ENCODE measurements at regions not wholly inside any gene's neighbourhood (a gene's known extent, or its start where the extent isn't known, plus 50 kb on each side); places are given as distances from the start of the nearest gene placed in this dataset.

- no peaks in the 10 kb centered on the region for H4K20me1 ChIP-seq (ENCODE audit: control insufficient read depth, extremely low read depth, insufficient read depth, low read length)
- H2AFZ ChIP-seq (ENCODE audit: control insufficient read depth, low read length): no peak overlapping the region
- H3K4me2 ChIP-seq (ENCODE audit: control insufficient read depth, extremely low read depth, insufficient read depth, low read depth, low read length): no peak overlapping the region
- FAIRE-seq (no peak), DNase-seq (ENCODE audit: low read depth, low spot score) (no peak)
- H3K9me3 ChIP-seq (ENCODE audit: control insufficient read depth, low read depth, low read length): no peaks in the 10 kb centered on the region
- no peak overlapping the region for H3K4me3 ChIP-seq (ENCODE audit: control insufficient read depth in 2 of 3, extremely low read depth in 1 of 3, insufficient read depth in 2 of 3, low read depth in 1 of 3, low read length in 3 of 3)
- no peaks in the 10 kb centered on the region for H3K9me1 ChIP-seq (ENCODE audit: control insufficient read depth, extremely low read depth, insufficient read depth, low read length)
- no peak overlapping the region for H3K9ac ChIP-seq (ENCODE audit: control insufficient read depth, extremely low read depth, insufficient read depth, low read length)
- H3K36me3 ChIP-seq (ENCODE audit: control insufficient read depth in 2 of 2, extremely low read depth in 1 of 2, insufficient read depth in 2 of 2, low read length in 2 of 2): no peaks in the 10 kb centered on the region
- TF ChIP-seq EZH2 (IDR thresholded peaks at IDR 0.05; ENCODE audit: low read length) (no peak), CTCF (optimal IDR thresholded peaks at IDR 0.05 in 1 of 3, IDR thresholded peaks at IDR 0.05 in 1 of 3, conservative IDR thresholded peaks at IDR 0.05 in 1 of 3; ENCODE audit: extremely low read depth in 1 of 3, insufficient read depth in 2 of 3, low read length in 3 of 3) (no peak)
- dilution Hi-C loops (cut with MboI; ENCODE audit: extremely low pct_ligation_motif_present, low sequenced_read_pairs): no loop called here
- no peaks in the 10 kb centered on the region for H3K4me1 ChIP-seq (ENCODE audit: control insufficient read depth, extremely low read depth, insufficient read depth, low read length)
- no peak overlapping the region for H3K27ac ChIP-seq (ENCODE audit: control insufficient read depth, insufficient read depth, low read length)
- H3K79me2 ChIP-seq (ENCODE audit: control insufficient read depth, insufficient read depth, low read length): no peaks in the 10 kb centered on the region
- H3K27me3 ChIP-seq (ENCODE audit: control insufficient read depth, extremely low read depth, insufficient read depth, low read length): peaks cover 4% of the 10 kb centered on the region
These were observed 256.1 kb downstream of the PAX3 start for GRCh38 chr2:222042666-222043065.

GRCh38 chr2:222040333-222040732 is 258.5 kb downstream of the PAX3 start:
- Histone ChIP-seq H4K20me1 (ENCODE audit: control insufficient read depth, extremely low read depth, insufficient read depth, low read length) (no peaks in the 10 kb centered on the region), H3K9me1 (ENCODE audit: control insufficient read depth, extremely low read depth, insufficient read depth, low read length) (no peaks in the 10 kb centered on the region), H3K4me1 (ENCODE audit: control insufficient read depth, extremely low read depth, insufficient read depth, low read length) (no peaks in the 10 kb centered on the region), H3K9me3 (ENCODE audit: control insufficient read depth, low read depth, low read length) (no peaks in the 10 kb centered on the region), H3K79me2 (ENCODE audit: control insufficient read depth, insufficient read depth, low read length) (no peaks in the 10 kb centered on the region), H2AFZ (ENCODE audit: control insufficient read depth, low read length) (no peak overlapping the region), H3K4me3 (ENCODE audit: control insufficient read depth in 2 of 3, extremely low read depth in 1 of 3, insufficient read depth in 2 of 3, low read depth in 1 of 3, low read length in 3 of 3) (no peak overlapping the region), H3K4me2 (ENCODE audit: control insufficient read depth, extremely low read depth, insufficient read depth, low read depth, low read length) (no peak overlapping the region), H3K27me3 (ENCODE audit: control insufficient read depth, extremely low read depth, insufficient read depth, low read length) (peaks cover 4% of the 10 kb centered on the region), H3K9ac (ENCODE audit: control insufficient read depth, extremely low read depth, insufficient read depth, low read length) (no peak overlapping the region), H3K36me3 (ENCODE audit: control insufficient read depth in 2 of 2, extremely low read depth in 1 of 2, insufficient read depth in 2 of 2, low read length in 2 of 2) (no peaks in the 10 kb centered on the region), H3K27ac (ENCODE audit: control insufficient read depth, insufficient read depth, low read length) (no peak overlapping the region)
- dilution Hi-C loops (cut with MboI; ENCODE audit: extremely low pct_ligation_motif_present, low sequenced_read_pairs): no loop called here
- DNase-seq (ENCODE audit: low read depth, low spot score): no peak
- TF ChIP-seq EZH2 (IDR thresholded peaks at IDR 0.05; ENCODE audit: low read length) (no peak), CTCF (optimal IDR thresholded peaks at IDR 0.05 in 1 of 3, IDR thresholded peaks at IDR 0.05 in 1 of 3, conservative IDR thresholded peaks at IDR 0.05 in 1 of 3; ENCODE audit: extremely low read depth in 1 of 3, insufficient read depth in 2 of 3, low read length in 3 of 3) (no peak)
- no peak for FAIRE-seq

Measured in keratinocyte (primary cell).